GM18870 (cell line): ENCODE measurements at regions not wholly inside any gene's neighbourhood (a gene's known extent, or its start where the extent isn't known, plus 50 kb on each side); places are given as distances from the start of the nearest gene placed in this dataset.
"Not testable (repeated sequence)": the region's sequence is repeated elsewhere in the genome, so short reads cannot be mapped to it uniquely, and the experiment has no call there.

Experiments used
- ATAC-seq: cut with Tn5 transposase; IDR thresholded peaks from one replicate; pipeline ENCODE4 v1.9.1; 2021; ENCODE audit warnings: moderate library complexity; ENCODE audit not compliant: unreplicated experiment

- no peak for ATAC-seq
Measured at GRCh38 chr4:34953145-34953799, 1291.0 kb downstream of the ARAP2 start.

- no peak for ATAC-seq
Measured at GRCh38 chr4:34964613-34965012, 1279.7 kb downstream of the ARAP2 start.

DNA sequence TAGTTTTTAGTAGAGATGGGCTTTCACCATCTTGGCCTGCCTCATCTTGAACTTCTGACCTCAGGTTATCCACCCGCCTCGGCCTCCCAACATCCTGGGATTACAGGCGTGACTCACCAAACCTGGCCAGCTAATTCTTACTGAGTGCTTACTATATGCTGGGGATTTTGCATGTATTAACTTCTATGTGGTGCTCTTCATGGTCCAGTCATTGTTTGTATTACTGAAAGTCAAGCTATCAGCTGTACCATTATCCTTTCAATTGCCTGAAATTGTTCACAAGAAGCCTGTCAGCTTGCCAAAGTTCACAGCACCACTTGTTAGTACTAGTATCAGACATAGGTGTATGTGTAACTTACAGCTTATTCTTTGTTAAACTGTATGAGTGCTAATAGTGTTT is 1272.1 kb downstream of the ARAP2 start:
- ATAC-seq = no peak

DNA sequence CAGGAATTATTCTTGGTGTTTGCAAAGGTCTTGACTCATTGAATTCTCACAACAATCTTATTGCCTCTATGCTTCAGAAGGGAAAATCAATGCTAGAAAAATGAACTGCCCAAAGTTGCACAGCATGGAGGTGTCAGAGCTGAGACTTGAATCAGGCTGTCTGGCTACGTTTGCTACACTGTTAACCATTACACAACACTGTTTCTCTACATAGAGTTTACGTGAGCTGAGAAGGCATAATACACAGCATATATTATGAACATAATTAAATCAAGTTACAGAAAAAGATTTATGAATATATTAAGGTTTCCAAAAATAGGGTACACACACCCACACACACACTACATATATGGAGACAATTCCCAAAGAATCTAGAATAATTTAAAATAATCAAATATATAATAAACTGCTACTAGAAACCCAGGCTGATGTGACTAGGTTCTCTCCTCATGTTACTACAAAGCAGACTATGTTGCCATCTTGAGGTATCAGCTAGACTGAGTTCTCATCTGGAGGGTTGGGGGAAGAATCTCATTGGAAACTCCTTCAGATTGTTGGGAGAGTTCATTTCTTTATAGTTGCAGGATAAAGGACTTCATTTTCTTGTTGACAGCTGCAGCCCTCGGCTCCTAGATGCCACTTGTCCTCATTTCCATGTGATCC is 1270.5 kb downstream of the ARAP2 start:
- no peak for ATAC-seq

DNA sequence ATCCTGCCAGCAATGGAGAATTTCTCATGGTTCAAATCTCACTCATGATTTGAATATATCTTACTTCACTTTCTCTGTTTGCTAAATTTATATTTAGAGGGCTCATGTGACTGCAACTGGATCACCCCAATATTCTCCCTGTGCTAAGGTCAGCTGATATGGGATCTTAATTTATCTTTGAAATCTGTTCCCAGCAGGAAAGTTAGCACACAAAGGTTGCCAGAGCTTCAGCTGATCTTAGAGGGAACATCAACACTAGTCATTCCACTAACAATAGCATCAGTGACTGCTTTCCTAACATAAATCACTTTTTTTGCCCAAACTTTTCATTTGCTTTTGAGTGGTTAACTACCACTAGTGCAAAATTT is 1270.0 kb downstream of the ARAP2 start:
- ATAC-seq = no peak

DNA sequence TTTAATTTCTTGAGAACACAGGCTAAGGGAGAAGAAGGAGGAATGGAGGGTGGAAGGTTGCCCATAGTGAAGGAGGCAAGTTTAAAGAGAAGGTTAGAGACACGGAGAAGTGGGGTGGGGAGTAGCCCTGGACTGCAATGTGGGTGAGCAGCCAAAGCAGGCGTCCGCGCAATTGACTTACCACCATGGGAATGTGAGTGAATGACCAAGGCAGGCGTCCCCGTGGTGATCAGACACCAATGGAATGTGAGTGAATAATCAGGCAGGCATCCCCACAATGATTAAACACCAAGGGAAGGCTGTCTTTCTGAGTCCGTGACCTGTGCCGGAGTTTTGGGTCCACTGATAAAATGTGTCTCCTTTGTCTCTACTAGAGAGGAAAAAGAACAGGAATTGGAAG is 1223.1 kb downstream of the ARAP2 start:
- ATAC-seq = not testable (repeated sequence)

- ATAC-seq = no peak
Measured at GRCh38 chr4:35025152-35025834, 1219.0 kb downstream of the ARAP2 start.

DNA sequence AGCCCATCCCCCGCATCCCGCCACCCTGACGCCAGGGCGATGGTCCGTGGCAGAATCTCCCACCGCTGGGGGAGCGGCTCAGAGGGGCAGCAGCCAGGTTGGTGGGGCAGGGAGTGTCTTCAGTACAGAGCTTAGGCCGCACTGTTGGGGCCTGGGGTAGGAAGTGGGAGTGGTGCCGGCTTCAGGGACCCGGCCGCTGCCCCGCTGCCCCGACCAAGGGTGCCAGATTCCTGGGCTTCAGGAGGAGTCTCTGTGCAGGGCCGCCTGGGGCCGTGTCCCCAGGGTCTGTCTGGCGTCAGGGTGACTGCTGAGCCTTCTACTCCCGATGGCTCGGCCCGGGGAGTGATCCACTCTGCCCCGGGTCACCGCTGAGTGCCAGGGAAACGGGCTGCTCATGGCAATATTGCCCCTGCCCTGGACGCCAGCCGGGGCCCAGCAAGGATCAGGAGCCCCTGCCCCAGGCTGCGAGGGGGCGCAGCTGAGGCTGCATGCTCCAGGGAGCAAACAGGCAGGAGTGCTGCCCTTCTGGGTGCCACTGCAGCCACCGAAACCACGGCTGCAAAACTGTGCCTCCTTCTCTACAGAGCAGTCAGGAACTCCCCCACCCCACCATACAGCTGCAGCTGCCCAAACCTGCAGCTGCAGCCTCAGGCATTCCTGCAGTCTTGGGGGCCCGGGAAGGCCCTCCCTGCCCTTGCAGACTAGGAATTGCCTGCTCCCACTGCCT is 1206.1 kb downstream of the ARAP2 start:
- ATAC-seq = no peak

DNA sequence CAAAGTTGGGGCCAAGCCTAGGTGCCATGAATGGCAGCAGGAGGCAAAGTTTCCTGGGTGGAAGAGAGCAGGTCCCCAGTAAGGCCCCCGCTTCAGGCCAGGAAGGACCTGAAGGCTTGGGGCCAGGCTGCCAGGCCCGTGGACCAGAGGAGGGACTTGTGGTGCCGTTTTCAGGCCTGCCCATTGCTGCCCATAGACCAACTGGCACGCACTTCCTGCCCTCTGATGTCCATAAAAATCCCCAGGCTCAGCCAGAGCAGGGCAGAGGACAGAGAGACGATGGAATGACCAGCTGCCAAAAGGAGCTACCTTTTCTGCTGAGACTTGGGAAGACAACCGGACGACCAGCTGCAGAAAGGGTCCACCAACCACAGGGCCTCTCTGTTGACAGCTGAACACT is 1205.5 kb downstream of the ARAP2 start:
- no peak for ATAC-seq

GRCh38 chr4:35052546-35052945 is 1191.8 kb downstream of the ARAP2 start:
- ATAC-seq = no peak

DNA sequence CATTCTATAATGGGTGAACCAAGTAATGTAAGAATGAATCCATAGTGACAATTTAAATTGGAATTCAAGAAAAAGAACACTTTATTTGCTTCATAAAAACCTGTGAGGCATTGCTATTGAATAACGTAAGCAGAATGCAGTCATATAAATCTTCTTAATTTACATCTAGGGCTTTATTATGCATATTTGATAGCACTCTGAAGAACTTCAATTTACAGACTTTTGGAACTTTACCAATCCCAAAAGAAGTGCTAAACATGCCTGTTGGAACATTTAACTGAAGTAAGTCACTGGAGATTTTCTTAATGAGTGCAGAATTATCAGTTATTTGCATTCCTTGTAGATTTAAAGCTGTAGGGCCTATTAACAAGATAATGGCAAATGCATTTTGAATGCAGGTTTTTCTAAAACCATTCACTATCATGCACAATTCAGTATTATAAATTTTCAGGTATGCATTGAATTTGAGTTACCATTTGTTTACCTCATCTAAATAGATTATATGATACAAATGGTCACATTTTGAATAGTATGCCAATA is 1181.2 kb downstream of the ARAP2 start:
- no peak for ATAC-seq

DNA sequence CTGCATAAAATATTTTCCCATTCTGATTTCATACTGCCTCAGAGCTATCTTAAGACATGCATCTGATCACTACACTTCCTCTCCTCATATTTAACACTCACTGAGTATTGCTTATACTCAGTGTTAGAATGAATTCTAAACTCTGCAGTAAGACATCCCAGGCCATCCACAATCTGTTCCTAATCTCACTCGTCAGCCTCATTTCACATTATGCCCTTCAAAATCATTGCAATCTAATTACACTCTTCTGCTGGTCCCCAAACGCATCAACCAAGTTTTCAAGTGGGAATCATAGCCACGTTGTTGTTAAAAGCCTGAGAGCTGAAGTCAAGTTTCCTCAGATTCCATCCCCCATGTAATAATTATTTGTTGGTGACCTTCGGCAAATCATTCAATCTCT is 1177.9 kb downstream of the ARAP2 start:
- no peak for ATAC-seq

GRCh38 chr4:35080799-35081198 is 1163.5 kb downstream of the ARAP2 start:
- ATAC-seq = no peak

DNA sequence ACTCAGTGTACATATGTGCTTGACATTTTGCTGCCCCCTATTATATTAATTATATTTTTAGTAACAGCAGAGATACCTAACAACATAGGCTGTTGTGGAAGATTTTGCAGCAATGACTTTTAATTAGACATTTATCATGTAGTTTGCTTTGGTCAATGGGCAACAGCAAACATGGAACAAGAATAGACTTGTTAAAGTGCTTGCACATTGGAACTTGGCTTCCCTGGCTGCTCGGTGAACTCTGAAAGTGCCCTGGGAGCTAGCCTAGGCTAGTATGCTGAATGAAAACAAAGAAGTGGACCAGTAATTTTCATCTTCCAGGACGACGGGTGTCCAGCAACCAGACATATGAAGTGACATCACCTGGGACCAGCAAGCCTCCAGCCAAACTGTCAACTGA is 1157.1 kb downstream of the ARAP2 start:
- no peak for ATAC-seq

DNA sequence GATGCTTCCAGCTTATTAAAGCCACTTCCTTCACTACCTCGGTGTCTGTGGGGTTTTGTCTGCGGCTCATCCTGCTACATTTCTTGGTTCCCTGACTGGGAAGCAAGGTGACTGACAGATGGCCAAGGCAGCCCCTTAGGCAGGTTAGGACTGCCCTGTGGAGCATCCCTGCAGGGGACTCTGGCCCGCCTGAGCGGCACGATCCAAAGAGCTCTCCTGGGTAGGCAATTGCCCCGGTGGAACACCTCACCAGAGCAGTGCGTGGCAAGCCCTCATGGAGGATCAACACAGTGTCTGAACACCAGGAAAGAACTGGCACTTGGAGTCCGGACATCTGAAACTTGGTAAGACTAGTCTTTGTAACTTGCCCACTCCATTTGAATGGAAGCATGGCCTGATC is 1143.4 kb downstream of the ARAP2 start:
- ATAC-seq = no peak

DNA sequence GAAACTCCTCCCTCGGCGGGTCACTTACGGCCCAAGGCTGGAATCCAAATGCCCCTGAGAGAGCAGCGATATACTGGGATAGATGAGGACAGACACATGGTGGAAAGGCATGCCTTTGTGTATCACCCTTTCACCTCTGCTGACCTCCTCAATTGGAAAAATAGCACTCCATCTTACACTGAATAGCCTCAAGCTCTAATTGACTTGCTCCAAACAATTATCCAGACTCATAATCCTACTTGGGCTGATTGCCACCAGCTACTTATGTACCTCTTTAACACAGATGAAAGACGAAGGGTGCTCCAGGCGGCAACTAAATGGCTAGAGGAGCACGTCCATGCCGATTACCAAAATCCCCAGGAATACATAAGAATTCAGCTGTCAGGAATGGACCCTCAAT is 1142.2 kb downstream of the ARAP2 start:
- ATAC-seq = no peak

DNA sequence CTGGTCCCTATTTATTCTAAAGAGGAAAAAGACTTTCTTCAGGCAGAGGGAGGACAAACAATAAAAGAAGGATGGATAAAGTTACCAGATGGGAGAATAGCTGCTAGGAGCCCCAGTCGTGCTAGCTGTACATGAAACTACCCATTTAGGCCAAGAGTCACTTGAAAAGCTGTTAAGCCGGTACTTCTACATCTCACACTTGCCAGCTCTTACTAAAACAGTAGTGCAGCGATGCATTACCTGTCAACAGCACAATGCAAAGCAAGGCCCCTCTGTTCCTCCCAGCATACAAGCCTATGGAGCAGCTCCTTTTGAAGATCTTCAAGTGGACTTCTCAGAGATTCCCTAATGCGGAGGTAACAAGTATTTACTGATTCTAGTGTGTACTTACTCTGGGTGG is 1138.8 kb downstream of the ARAP2 start:
- ATAC-seq = no peak

DNA sequence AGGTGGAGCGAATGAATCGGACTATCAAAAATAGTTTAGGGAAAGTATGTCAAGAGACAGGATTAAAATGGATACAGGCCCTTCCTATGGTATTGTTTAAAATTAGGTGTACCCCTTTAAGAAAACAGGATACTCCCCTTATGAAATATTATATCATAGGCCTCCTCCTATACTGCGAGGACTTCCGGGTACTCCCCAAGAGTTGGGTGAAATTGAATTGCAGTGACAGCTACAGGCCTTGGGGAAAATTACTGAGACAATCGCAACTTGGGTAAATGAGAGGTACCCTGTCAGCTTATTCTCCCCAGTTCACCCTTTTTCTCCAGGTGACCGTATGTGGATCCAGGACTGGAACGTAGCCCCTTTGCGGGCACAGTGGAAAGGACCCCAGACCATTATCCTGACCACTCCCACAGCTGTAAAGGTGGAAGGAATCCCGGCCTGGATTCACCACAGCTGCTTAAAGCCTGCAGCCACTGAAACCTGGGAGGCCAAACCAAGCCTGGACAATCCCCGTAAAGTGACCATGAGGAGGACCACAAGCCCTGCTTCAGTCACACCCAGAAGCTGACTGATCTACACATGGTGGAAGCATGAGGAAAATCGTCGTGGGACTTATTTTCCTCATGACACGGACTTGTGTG is 1138.1 kb downstream of the ARAP2 start:
- ATAC-seq = no peak

DNA sequence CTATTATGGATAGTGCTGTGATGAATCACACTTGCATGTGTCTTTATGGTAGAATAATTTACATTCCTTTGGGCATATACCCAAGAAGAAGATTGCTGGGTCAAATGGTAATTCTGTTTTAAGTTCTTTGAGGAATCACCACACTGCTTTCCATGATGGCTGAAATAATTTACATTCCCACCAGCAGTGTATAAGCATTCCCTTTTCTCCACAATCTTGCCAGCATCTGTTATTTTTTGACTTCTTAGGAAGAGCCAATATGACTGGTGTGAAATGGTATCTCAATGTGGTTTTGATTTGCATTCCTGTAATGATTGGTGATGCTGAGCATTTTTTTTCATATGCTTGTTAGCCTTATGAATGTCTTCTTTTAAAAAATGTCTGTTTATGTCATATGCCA is 1120.2 kb downstream of the ARAP2 start:
- no peak for ATAC-seq

DNA sequence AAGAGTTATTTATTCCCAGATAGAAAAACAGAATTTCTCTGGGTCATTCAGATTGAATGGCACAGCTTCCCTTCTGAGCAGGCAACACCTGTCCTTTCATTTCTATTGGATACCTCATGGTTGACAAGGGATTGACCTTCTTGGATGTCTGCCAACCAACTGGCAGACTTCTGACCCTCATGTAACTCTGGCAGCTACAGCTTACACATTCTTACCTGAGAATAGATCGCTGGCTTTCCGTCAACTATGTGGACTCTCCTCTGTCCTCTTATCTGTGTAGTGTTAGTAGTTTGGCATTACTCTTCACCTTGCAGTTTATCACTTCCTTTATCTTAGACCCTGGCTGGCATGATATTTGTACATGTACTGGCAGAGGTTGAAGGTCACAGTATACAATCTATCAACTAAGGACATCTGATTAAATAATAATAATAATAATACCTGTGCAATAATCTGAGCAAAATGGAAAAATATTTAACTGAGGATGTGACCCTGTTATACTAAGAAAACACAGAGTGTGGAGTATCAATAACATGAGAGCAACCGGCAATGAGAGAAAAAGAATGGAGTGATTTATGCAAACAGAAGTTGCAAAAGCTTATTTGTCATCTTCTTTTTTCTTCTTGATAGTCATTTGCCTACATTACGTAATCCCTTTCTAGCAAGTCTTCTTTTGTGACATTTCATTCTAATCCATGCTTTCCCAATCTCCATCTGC is 1118.2 kb downstream of the ARAP2 start:
- ATAC-seq = no peak
